NCI-H128 (cell line): ENCODE measurements at regions not wholly inside any gene's neighbourhood (a gene's known extent, or its start where the extent isn't known, plus 50 kb on each side); places are given as distances from the start of the nearest gene placed in this dataset.
"Not testable (repeated sequence)": the region's sequence is repeated elsewhere in the genome, so short reads cannot be mapped to it uniquely, and the experiment has no call there.

Experiments
- DNase-seq: peaks from one replicate; lab custom pipeline; 2025; ENCODE audit not compliant: unreplicated experiment; lab: John Stamatoyannopoulos, UW

DNA sequence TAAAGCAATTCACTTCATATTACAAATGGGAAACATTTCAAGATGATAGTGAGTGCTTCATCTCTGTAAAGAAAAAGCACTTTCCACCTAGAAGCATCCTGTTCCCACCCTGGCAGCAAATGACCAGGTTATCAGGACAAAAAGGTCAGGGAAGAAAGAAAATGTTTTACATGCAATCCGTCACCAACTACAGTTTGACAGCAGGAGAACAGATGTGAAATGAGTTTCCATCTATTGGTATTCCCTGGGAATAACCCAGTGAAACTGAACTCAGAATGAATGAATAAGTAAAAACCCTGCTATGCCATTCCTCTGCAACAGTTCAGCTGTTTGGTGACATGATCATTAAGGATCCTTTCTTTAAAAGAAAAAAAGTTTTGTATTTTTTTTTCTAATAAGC is 67.6 kb downstream of the HTR1A start:
- DNase-seq, result no peak

DNA sequence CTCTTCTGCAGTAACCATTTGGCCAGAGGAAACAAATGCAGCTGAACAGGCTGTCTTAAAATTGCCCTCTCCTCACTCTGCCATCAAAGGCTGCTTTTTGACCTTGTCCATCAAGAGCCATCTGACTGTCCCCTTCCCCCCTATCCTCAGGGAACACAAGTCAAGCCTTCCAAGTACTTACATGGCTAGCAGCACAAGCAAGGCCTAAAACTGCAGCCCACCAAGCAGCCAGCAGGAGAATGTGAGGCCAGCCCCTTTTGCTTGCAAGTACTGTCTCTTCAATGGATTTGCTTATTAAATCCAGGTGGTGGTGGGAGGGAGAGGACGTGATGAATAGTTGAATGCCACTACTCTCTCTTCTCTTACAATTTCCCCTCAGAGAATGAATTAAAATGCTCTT is 83.5 kb downstream of the HTR1A start:
- DNase-seq, result no peak

GRCh38 chr5:63877961-63878360 is 84.3 kb downstream of the HTR1A start:
- DNase-seq, result no peak

GRCh38 chr5:63860379-63860778 is 101.9 kb downstream of the HTR1A start:
- DNase-seq, result no peak

DNA sequence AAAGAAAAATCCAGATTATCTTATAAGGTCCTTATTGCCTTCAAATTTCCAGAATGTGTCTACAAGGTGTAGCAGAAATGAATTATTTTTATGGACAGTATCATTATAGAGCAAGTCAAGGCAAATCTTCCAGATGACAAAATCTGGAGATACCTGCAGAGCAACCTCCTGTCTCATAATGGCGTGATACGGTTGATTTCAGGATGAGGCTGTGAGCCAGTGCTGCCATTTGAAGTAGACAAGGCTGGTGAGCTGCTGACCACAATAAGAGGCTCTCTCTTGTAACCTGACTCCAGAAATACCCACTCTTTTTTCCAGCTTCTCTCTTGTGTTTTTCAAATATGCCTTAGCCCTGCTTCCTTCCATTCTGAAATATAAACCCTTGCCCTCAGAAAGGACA is 108.2 kb downstream of the HTR1A start:
- DNase-seq, result no peak

- no peak for DNase-seq
Observed at GRCh38 chr5:63843190-63843589, 119.1 kb downstream of the HTR1A start.

GRCh38 chr5:63837437-63837836 is 124.8 kb downstream of the HTR1A start:
- DNase-seq, result no peak

DNA sequence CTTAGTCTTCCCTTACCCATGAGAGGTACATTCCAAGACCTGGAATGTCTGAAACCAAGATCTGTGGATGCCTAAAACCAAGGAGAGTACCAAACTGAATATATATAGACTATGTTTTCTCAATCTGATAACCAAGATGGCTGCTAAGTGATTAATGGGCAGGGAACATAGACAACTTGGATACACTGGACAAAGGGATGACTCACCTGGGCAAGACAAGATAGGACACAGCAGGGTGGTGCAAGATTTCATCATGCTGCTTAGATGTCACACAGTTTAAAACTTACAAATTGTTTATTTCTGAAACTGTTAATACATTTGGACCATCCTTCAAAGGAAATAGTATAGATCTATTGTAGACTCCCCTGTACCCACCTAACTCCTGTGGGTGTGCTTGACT is 130.9 kb downstream of the HTR1A start:
- no peak for DNase-seq

DNA sequence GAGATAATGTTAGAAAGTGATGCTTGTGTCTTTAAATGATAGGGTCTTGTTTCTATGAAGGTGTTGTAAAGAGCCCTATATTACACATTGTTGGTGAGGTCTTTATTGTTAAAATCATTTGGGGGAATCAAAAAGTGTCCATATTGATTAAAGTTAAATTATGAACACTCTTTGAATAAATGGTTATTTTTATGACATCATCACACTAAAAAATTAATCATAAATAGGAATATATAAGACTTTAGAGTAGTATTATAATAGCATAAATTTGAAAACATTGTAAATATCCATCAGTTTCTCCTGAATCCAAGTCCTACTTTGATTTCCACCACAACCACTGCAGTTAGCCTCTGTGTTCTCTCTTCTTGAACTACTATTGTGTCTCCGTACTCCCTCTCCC is 136.3 kb downstream of the HTR1A start:
- DNase-seq, result no peak

GRCh38 chr5:63823583-63823982 is 138.7 kb downstream of the HTR1A start:
- DNase-seq, result no peak

- DNase-seq, result no peak
Observed at GRCh38 chr5:63822614-63823013, 139.6 kb downstream of the HTR1A start.

GRCh38 chr5:63820577-63820976 is 141.7 kb downstream of the HTR1A start:
- DNase-seq, result no peak

- no peak for DNase-seq
Observed at GRCh38 chr5:63812693-63813092, 149.6 kb downstream of the HTR1A start.

GRCh38 chr5:63811961-63812360 is 150.3 kb downstream of the HTR1A start:
- no peak for DNase-seq

DNA sequence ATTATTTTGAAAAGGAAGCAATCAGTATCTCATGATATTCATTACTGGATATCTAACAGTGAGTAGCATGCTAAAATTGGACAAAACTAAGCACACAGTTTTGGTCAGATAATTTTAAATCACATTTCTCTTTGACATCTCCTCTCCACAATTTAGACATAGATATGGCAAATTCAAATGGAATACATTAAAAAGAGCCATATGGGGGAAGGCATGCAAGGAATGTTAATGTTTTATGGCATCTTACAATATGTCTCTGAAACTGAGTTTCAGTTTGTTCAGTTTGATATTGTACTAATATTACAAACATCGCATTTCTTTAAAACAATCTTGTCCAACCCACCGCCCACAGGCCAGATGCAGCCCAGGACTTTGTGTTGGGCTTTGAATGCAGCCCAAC is 151.0 kb downstream of the HTR1A start:
- DNase-seq, result no peak

DNA sequence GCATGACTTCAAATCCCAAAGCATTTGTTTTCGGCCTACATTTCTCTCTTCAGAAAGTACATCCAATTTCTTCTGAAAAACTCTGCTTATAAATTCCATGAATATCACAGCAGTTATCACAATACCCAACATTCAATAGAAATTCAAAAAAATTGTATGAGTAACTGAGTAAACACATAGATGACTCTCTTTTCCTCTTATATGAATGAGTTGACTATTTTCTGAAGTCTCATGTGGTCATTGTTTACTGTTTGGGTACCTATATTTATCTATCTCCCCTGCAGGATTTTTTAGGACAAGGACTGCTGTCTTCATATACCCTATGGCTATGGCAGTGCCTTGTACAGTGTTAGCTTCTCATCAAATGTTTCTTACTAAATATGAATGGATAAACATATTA is 157.1 kb downstream of the HTR1A start:
- DNase-seq, result no peak

DNA sequence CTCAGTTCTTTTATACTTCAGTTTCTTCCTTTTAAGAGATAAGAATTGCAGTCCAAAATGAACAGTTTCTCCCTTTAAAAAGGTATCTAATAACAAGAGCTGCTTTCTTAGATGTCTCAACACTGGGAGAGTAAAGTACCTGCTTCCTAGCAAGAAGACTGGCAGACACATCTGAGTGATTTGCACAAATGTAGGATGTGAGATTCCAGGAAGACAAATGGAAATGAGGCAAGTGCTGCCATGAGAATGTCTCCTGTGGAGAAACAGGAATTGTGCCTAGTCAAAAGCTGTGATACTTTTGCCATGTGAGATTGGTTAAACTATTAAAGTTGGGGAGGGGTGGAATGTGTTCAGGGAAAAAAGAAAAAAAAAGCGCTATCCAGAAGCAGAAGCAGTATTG is 159.1 kb downstream of the HTR1A start:
- no peak for DNase-seq

GRCh38 chr5:63794979-63795378 is 167.3 kb downstream of the HTR1A start:
- no peak for DNase-seq

- DNase-seq, result no peak
Observed at GRCh38 chr5:63794296-63794695, 167.9 kb downstream of the HTR1A start.

DNA sequence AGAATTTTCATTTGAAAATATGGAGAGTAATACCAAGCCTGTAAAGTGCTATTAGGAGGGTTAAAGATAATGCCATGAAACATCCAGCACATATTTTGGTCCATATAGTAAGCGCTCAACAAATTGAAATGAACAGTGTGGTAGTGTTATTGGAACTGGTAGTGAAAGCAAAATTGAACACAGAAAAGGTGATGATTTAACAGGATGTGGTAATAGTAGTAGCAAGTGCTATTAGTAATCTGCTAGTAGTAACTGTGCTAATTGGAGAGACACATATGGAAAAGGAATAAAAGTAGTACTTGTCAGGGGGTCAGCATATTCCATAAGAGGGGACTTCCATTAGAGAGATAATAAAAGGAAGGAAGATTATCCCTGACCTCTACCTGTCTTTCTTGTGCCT is 187.3 kb downstream of the HTR1A start:
- DNase-seq, result no peak

DNA sequence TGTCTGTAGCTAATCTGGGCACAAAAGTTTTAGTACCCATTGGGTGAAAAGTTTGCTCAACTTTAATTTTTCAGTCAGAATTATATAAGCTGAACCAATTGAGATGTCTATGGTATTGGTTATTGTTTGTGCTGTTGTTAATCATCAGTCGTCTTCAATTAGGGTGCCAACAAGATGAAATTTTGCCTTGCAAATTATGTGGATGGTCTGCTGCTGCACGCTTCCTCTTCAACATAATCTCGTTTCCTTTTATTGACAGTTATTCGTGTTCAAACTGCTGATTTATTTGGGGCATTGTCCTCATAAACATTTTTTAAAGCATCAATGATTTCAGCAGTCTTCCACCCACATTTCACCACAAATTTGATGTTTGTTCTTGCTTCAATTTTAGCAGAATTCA is 194.0 kb downstream of the HTR1A start:
- no peak for DNase-seq

DNA sequence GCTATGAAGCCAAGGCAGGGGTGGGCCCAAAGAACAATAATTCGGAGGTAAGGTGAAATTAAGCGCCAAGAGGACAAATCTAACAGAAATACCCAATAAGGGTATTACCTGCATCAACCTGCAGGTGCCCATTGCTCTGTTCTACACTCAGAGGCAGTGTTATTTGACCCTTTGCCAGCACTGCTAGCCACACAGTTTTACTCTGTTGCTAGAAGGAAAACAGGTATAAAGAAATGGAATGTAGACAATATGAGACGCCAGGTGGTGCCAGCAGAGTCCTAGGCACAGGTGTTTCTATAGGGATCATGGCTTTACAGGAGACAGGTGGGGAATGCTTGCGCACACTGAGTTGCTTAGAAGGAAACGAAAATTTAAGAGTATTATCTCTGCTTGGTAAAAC is 201.3 kb downstream of the HTR1A start:
- DNase-seq, result no peak

DNA sequence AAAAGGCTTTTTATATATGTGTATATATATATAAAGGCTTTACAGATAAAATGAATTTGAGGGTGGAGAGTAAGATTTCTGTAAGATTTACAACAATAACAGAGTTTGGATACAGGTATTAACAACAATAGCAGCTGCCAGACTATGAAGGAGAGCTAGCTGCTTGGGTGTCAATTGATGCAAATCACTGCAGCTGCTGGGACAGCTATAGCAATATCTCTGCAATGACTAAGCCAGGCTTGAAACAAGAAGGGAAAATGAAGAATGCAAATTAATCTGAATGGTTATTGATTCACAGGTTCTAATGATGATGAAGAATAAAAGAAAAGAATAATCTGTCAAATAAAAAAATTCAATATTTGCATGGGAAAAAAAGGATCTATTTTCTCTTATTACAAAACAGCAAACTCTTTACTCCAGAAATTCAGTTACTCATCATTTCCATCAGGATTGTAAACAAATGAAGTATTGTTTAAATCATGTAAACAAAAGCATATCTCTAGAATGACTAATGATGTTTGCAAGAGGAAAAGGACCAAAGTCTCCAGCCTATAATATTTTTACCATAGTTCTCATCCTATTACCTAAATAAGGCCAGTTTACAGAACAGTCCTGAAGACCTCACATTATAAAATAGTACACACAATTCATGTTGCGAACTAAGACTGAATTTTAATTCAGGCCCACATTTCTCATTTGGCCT is 219.0 kb downstream of the HTR1A start:
- no peak for DNase-seq

DNA sequence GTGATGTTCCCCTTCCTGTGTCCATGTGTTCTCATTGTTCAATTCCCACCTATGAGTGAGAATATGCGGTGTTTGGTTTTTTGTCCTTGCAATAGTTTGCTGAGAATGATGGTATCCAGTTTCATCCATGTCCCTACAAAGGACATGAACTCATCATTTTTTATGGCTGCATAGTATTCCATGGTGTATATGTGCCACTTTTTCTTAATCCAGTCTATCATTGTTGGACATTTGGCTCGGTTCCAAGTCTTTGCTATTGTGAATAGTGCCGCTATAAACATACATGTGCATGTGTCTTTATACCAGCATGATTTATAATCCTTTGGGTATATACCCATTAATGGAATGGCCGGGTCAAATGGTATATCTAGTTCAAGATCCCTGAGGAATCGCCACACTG is 229.4 kb downstream of the HTR1A start:
- DNase-seq, result not testable (repeated sequence)
